ENCODE measurements at regions not wholly inside any gene's neighbourhood (a gene's known extent, or its start where the extent isn't known, plus 50 kb on each side); places are given as distances from the start of the nearest gene placed in this dataset.

DNA sequence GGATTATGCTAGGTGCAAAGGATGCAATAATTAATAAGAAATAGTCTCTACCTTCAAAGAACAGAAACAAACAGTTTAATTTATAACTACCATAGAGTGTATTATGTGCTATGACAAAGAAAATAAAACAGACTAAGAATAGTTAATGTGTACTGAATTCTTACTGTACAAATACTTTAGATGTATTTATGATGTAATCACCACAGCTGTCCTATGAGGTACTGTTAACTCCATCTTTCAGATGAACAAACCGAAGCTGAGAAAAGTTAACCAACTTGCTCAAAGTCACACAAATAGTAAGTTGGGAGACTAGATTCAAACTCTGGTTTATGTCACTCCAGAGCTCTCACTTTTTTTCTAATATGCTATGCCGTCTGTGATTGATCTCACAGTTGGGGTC lies 77.0 kb upstream of the FGGY start:
- H3K36me3 Mint-ChIP-seq (ENCODE audit: low read depth): peaks cover 4% of the 10 kb centered on the region; the same call in 1 of the 2 replicates
- TF ChIP-seq, protein P1, sequence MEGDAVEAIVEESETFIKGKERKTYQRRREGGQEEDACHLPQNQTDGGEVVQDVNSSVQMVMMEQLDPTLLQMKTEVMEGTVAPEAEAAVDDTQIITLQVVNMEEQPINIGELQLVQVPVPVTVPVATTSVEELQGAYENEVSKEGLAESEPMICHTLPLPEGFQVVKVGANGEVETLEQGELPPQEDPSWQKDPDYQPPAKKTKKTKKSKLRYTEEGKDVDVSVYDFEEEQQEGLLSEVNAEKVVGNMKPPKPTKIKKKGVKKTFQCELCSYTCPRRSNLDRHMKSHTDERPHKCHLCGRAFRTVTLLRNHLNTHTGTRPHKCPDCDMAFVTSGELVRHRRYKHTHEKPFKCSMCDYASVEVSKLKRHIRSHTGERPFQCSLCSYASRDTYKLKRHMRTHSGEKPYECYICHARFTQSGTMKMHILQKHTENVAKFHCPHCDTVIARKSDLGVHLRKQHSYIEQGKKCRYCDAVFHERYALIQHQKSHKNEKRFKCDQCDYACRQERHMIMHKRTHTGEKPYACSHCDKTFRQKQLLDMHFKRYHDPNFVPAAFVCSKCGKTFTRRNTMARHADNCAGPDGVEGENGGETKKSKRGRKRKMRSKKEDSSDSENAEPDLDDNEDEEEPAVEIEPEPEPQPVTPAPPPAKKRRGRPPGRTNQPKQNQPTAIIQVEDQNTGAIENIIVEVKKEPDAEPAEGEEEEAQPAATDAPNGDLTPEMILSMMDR (IDR thresholded peaks at IDR 0.05): no peak
- no peaks in the 10 kb centered on the region for H3K4me1 Mint-ChIP-seq (ENCODE audit: low read depth)
- no peak overlapping the region for H3K27ac Mint-ChIP-seq
- DNase-seq: no peak
- H3K9me3 Mint-ChIP-seq: peaks cover 4% of the 10 kb centered on the region; the same call in 1 of the 2 replicates
- no peak overlapping the region for H3K4me3 Mint-ChIP-seq
- no peaks in the 10 kb centered on the region; the same call in none of the 2 replicates for H3K27me3 Mint-ChIP-seq (ENCODE audit: insufficient read depth)

DNA sequence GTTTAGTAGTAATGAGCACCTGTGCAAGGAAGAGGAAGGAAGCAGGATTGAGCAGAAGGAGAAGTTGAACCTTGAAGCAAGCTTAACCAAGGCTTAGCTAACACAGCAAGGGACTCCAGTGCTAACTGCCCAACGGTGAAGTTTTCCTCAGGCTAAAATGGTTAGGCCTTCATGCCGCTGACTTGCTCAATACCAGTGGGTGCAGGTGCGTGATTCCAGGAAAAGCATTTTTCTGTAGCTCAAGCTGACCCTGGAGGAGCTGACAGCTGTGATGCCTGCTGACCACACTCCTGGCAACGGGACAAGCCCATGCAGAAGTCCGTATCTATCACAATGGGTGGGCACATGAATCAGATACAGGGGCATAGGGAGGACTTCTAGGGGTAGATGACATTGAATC lies 76.5 kb upstream of the FGGY start:
- H3K9me3 Mint-ChIP-seq: peaks cover 4% of the 10 kb centered on the region; the same call in 1 of the 2 replicates
- TF ChIP-seq, protein P1 (IDR thresholded peaks at IDR 0.05): no peak
- no peak overlapping the region for H3K4me3 Mint-ChIP-seq
- no peaks in the 10 kb centered on the region; the same call in 1 of the 2 replicates for H3K27me3 Mint-ChIP-seq (ENCODE audit: insufficient read depth)
- H3K36me3 Mint-ChIP-seq (ENCODE audit: low read depth): peaks cover 4% of the 10 kb centered on the region; the same call in 1 of the 2 replicates
- no peak for DNase-seq
- H3K4me1 Mint-ChIP-seq (ENCODE audit: low read depth): no peaks in the 10 kb centered on the region
- H3K27ac Mint-ChIP-seq: no peak overlapping the region

DNA sequence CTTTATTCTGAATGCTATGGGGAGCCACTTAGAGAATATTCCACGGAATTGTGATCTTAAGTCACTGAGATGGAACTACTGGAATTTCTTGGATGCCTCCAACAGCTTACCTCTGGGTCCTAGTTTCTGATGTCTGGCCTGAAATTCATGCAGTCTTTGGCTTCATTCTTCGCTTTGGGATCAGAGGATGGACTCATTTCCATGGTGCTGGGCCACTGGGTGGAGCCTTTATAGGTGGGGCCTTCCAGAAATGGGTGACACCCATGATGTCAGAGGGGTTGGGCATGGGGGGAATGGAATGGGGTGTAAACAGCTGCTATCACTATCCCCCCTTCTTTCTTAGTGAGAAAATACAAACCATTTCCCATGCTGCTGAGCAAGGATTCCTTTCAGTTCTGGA lies 73.7 kb upstream of the FGGY start:
- H3K27ac Mint-ChIP-seq: no peak overlapping the region
- TF ChIP-seq, protein P1 (IDR thresholded peaks at IDR 0.05): no peak
- no peaks in the 10 kb centered on the region for H3K36me3 Mint-ChIP-seq (ENCODE audit: low read depth)
- H3K27me3 Mint-ChIP-seq (ENCODE audit: insufficient read depth): no peaks in the 10 kb centered on the region
- no peak overlapping the region for H3K4me3 Mint-ChIP-seq
- DNase-seq: no peak
- no peaks in the 10 kb centered on the region for H3K9me3 Mint-ChIP-seq
- no peaks in the 10 kb centered on the region for H3K4me1 Mint-ChIP-seq (ENCODE audit: low read depth)

DNA sequence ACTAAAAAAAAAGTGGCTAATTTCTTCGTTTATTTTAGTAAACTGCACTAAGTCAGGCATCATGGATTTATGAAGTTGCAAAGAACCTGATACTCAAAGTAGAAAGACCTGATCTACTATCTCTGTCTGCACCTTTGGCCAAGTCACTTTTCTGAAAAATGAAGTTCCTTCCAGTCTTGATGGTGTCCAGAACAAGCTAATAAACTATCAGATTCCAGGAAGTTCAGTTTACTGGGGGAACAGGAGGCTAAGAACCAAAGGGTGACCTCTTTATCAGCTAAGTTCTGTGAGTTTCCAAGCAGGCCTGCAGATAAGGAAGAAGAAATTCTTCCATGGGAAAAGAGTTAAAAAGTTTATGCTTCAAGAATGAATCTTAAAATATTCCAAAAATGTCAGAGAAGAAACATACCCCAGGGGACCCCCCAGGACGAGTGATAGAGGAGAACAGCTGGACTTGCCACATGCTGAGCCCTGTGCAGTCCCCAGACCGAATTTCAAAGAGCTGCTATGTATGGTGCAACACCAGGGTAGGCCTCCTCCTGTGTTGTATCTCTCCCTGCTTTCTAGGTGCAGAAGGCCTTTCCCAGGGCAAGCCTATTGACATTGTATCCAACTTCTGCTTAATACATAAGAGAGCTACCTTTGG lies 72.8 kb upstream of the FGGY start:
- TF ChIP-seq, protein P1 (IDR thresholded peaks at IDR 0.05): no peak
- Mint-ChIP-seq H3K4me3 (no peak overlapping the region), H3K36me3 (ENCODE audit: low read depth) (no peaks in the 10 kb centered on the region), H3K27ac (no peak overlapping the region), H3K27me3 (ENCODE audit: insufficient read depth) (no peaks in the 10 kb centered on the region), H3K4me1 (ENCODE audit: low read depth) (no peaks in the 10 kb centered on the region), H3K9me3 (no peaks in the 10 kb centered on the region)
- no peak for DNase-seq

DNA sequence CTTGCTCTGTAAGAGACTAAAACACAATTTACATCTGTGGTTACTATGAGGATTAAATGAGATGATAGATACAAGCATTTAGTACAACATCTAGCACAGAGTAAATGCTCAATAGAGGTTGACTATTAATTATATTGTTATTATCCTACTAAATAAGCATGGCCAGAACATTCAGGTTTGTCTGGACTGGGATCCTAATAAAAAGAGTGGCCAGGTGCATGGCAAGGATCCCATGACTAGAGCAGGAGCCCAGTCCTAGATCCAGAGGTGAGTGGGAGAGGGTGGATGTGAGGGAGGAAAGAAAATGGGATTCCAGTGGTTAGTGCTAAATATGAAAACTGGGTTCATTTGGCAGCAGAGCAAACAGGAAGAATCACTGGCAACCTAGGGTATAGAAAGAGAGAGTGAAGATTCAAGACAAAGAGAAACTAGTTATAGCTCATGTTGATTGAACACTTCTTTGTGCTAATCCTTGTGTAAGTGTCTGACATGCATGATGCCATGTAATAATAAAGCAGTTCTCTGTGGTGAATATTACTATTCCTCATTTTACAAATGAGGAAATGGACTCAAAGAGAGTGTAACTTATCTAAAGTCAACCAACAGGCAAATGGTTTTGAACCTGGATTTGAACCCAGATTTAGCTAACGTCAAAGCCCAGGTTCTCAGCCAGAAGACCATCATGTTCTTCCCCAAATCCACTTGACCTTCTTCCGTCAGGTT lies 71.1 kb upstream of the FGGY start:
- no peaks in the 10 kb centered on the region for H3K9me3 Mint-ChIP-seq
- H3K27me3 Mint-ChIP-seq (ENCODE audit: insufficient read depth): no peaks in the 10 kb centered on the region
- TF ChIP-seq, protein P1 (IDR thresholded peaks at IDR 0.05): no peak
- H3K4me3 Mint-ChIP-seq: no peak overlapping the region
- no peak overlapping the region for H3K27ac Mint-ChIP-seq
- no peak for DNase-seq
- no peaks in the 10 kb centered on the region for H3K36me3 Mint-ChIP-seq (ENCODE audit: low read depth)
- peaks cover 3% of the 10 kb centered on the region; the same call in 1 of the 2 replicates for H3K4me1 Mint-ChIP-seq (ENCODE audit: low read depth)

Data from HFFc6 (cell line).